ENCODE measurements at regions not wholly inside any gene's neighbourhood (a gene's known extent, or its start where the extent isn't known, plus 50 kb on each side); places are given as distances from the start of the nearest gene placed in this dataset.

GRCh38 chr2:223223156-223223555 is 171.2 kb downstream of the KCNE4 start:
- intact Hi-C loops (cut with DNase I, micrococcal nuclease): no loop called here
- Histone ChIP-seq H3K36me3 (ENCODE audit: insufficient read depth, low read length) (no peaks in the 10 kb centered on the region), H3K27ac (ENCODE audit: low read depth in 1 of 2, low read length in 2 of 2) (no peak overlapping the region), H3K9me3 (ENCODE audit: control insufficient read depth in 1 of 2, insufficient read depth in 1 of 2, low read length in 2 of 2) (no peaks in the 10 kb centered on the region), H3K4me1 (ENCODE audit: insufficient read depth, low read length) (no peaks in the 10 kb centered on the region), H3K4me3 (ENCODE audit: low read length) (no peak overlapping the region), H3K27me3 (ENCODE audit: control insufficient read depth in 1 of 2, insufficient read depth in 2 of 2, low read length in 2 of 2) (no peaks in the 10 kb centered on the region)
- no peak for TF ChIP-seq CTCF (IDR thresholded peaks at IDR 0.05)
- no peak for ATAC-seq (ENCODE audit: poor library complexity)
- ChIA-PET CTCF (no interaction called here), POLR2A (no interaction called here)
- H3K4me1 Mint-ChIP-seq (ENCODE audit: low read depth): no peaks in the 10 kb centered on the region
- H3K4me3 Mint-ChIP-seq: no peak overlapping the region
- no peak for DNase-seq
- H3K27ac Mint-ChIP-seq: no peak overlapping the region
- H3K36me3 Mint-ChIP-seq (ENCODE audit: low read depth): no peaks in the 10 kb centered on the region
- H3K27me3 Mint-ChIP-seq: no peaks in the 10 kb centered on the region
- H3K9me3 Mint-ChIP-seq: peaks cover 4% of the 10 kb centered on the region

- ChIA-PET POLR2A (no interaction called here), CTCF (no interaction called here)
- Histone ChIP-seq H3K9me3 (ENCODE audit: control insufficient read depth in 1 of 2, insufficient read depth in 1 of 2, low read length in 2 of 2) (no peaks in the 10 kb centered on the region), H3K27ac (ENCODE audit: low read depth in 1 of 2, low read length in 2 of 2) (no peak overlapping the region), H3K36me3 (ENCODE audit: insufficient read depth, low read length) (no peaks in the 10 kb centered on the region), H3K4me3 (ENCODE audit: low read length) (no peak overlapping the region), H3K27me3 (ENCODE audit: control insufficient read depth in 1 of 2, insufficient read depth in 2 of 2, low read length in 2 of 2) (no peaks in the 10 kb centered on the region), H3K4me1 (ENCODE audit: insufficient read depth, low read length) (no peaks in the 10 kb centered on the region)
- ATAC-seq (ENCODE audit: poor library complexity): no peak
- H3K9me3 Mint-ChIP-seq: peaks cover 4% of the 10 kb centered on the region
- H3K27me3 Mint-ChIP-seq: no peaks in the 10 kb centered on the region
- intact Hi-C loops (cut with DNase I, micrococcal nuclease): no loop called here
- no peak overlapping the region for H3K27ac Mint-ChIP-seq
- no peak overlapping the region for H3K4me3 Mint-ChIP-seq
- no peak for TF ChIP-seq CTCF (IDR thresholded peaks at IDR 0.05)
- no peak for DNase-seq
- no peaks in the 10 kb centered on the region for H3K4me1 Mint-ChIP-seq (ENCODE audit: low read depth)
- H3K36me3 Mint-ChIP-seq (ENCODE audit: low read depth): no peaks in the 10 kb centered on the region
These were observed 173.3 kb downstream of the KCNE4 start for GRCh38 chr2:223225266-223225665.

GRCh38 chr2:223226264-223226663 is 174.3 kb downstream of the KCNE4 start:
- H3K36me3 ChIP-seq (ENCODE audit: insufficient read depth, low read length): no peaks in the 10 kb centered on the region
- H3K4me1 Mint-ChIP-seq (ENCODE audit: low read depth): no peaks in the 10 kb centered on the region
- no peaks in the 10 kb centered on the region for H3K36me3 Mint-ChIP-seq (ENCODE audit: low read depth)
- no peaks in the 10 kb centered on the region for H3K27me3 Mint-ChIP-seq
- no peaks in the 10 kb centered on the region for H3K27me3 ChIP-seq (ENCODE audit: control insufficient read depth in 1 of 2, insufficient read depth in 2 of 2, low read length in 2 of 2)
- ChIA-PET CTCF (no interaction called here), POLR2A (no interaction called here)
- no peaks in the 10 kb centered on the region for H3K9me3 ChIP-seq (ENCODE audit: control insufficient read depth in 1 of 2, insufficient read depth in 1 of 2, low read length in 2 of 2)
- intact Hi-C loops (cut with DNase I, micrococcal nuclease): no loop called here
- peaks cover 4% of the 10 kb centered on the region for H3K9me3 Mint-ChIP-seq
- ATAC-seq (ENCODE audit: poor library complexity) (no peak), DNase-seq (no peak)
- H3K4me1 ChIP-seq (ENCODE audit: insufficient read depth, low read length): no peaks in the 10 kb centered on the region
- no peak overlapping the region for H3K27ac Mint-ChIP-seq
- no peak overlapping the region for H3K27ac ChIP-seq (ENCODE audit: low read depth in 1 of 2, low read length in 2 of 2)
- no peak overlapping the region for H3K4me3 ChIP-seq (ENCODE audit: low read length)
- H3K4me3 Mint-ChIP-seq: no peak overlapping the region
- TF ChIP-seq CTCF (IDR thresholded peaks at IDR 0.05): no peak

All from CD4-positive, alpha-beta T cell (primary cell).